ENCODE measurements at regions not wholly inside any gene's neighbourhood (a gene's known extent, or its start where the extent isn't known, plus 50 kb on each side); places are given as distances from the start of the nearest gene placed in this dataset.
"Not testable (repeated sequence)": the region's sequence is repeated elsewhere in the genome, so short reads cannot be mapped to it uniquely, and the experiment has no call there.

DNA sequence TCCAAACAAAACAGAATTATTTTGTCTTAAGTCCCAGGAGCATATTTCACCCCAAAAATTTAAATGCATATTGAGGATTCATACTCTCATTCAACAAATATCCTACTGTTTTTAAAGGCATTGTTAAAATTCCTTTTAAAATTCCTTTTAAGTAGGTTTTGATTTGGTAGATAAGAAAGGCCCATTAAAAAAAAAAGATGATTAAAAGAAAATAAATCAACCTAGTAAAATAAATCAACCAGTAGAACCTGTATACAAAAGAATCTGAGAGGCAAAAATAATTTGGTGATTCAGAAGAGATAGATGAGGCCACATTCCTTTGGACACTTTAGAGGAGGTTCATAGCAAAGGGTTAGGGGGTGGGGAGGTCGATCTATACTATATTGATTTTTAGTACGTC is 585.3 kb upstream of the TLE4 start:
- DNase-seq (ENCODE audit: low read depth in 1 of 2, low spot score in 1 of 2): no peak
- H3K27ac ChIP-seq: no peak overlapping the region
- H3K9me3 ChIP-seq: peaks cover 19% of the 10 kb centered on the region
- POLR2A ChIA-PET: no interaction called here
- H3K4me3 ChIP-seq: no peak overlapping the region
- no peak overlapping the region for H3K4me2 ChIP-seq
- CTCF ChIA-PET: no interaction called here
- ATAC-seq: no peak
- 82% methylated on average over 2 of the region's 2 CpGs for WGBS (ENCODE audit: missing lambda C conversion rate)
- FAIRE-seq: peak; percentile 61
- TF ChIP-seq, protein P1, sequence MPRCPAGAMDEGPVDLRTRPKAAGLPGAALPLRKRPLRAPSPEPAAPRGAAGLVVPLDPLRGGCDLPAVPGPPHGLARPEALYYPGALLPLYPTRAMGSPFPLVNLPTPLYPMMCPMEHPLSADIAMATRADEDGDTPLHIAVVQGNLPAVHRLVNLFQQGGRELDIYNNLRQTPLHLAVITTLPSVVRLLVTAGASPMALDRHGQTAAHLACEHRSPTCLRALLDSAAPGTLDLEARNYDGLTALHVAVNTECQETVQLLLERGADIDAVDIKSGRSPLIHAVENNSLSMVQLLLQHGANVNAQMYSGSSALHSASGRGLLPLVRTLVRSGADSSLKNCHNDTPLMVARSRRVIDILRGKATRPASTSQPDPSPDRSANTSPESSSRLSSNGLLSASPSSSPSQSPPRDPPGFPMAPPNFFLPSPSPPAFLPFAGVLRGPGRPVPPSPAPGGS (IDR thresholded peaks at IDR 0.05): no peak
- TF ChIP-seq KDM5A (IDR thresholded peaks at IDR 0.05) (no peak), RARB (CRISPR knock-in tag; IDR thresholded peaks at IDR 0.05) (no peak), HOXB5 (CRISPR knock-in tag; IDR thresholded peaks at IDR 0.05) (no peak), CHD2 (IDR thresholded peaks at IDR 0.05; ENCODE audit: low read length, partially characterized antibody) (no peak), NFE2L2 (conservative IDR thresholded peaks at IDR 0.05; ENCODE audit: low read length) (no peak), NPAS2 (CRISPR knock-in tag; IDR thresholded peaks at IDR 0.05; ENCODE audit: borderline replicate concordance) (no peak), E2F6 (IDR thresholded peaks at IDR 0.05; ENCODE audit: borderline replicate concordance, low read depth) (no peak), RNF2 (IDR thresholded peaks at IDR 0.05; ENCODE audit: borderline replicate concordance, low read depth) (no peak), BHLHE40 (IDR thresholded peaks at IDR 0.05; ENCODE audit: low read depth, low read length) (no peak), RCOR1 (IDR thresholded peaks at IDR 0.05; ENCODE audit: low read depth, low read length) (no peak)
- TF ChIP-seq, protein P2, sequence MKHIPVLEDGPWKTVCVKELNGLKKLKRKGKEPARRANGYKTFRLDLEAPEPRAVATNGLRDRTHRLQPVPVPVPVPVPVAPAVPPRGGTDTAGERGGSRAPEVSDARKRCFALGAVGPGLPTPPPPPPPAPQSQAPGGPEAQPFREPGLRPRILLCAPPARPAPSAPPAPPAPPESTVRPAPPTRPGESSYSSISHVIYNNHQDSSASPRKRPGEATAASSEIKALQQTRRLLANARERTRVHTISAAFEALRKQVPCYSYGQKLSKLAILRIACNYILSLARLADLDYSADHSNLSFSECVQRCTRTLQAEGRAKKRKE (CRISPR knock-in tag; IDR thresholded peaks at IDR 0.05; ENCODE audit: low read depth): no peak
- H3K4me1 ChIP-seq: 0 out of 3 replicates have a peak, but pooled peaks cover 4% of the 10 kb centered on the region

- Histone ChIP-seq H3K9me3 (peaks cover 19% of the 10 kb centered on the region), H3K4me2 (no peak overlapping the region), H3K4me3 (no peak overlapping the region), H3K27ac (no peak overlapping the region), H3K4me1 (no peaks in the 10 kb centered on the region)
- WGBS (ENCODE audit: missing lambda C conversion rate): 88% methylated on average over 2 of the region's 2 CpGs
- DNase-seq (ENCODE audit: low read depth in 1 of 2, low spot score in 1 of 2) (no peak), FAIRE-seq (no peak), ATAC-seq (no peak)
- no peak for TF ChIP-seq MAZ (IDR thresholded peaks at IDR 0.05; ENCODE audit: borderline replicate concordance, low read depth, low read length)
- ChIA-PET POLR2A (no interaction called here), CTCF (no interaction called here)
Measured at GRCh38 chr9:78989031-78989658, 582.6 kb upstream of the TLE4 start.

DNA sequence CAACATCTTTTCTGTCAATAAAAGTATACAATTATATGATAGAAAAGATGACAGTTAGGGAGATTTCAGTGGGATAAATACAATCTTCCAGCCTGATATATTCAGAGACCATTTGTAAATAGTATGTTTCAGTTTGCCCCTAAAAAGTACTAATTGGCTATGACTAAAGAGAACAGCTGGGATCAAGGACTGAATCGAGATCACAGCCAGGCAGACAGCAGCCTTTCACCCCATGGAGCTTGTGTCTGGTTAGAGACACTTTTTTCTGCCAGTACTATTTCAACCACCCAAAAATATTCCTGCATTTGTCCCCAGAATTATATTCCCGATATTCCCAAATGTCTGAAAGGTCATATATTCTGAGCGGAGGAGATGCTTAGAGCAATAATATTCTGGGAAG is 577.3 kb upstream of the TLE4 start:
- DNase-seq (ENCODE audit: low read depth in 1 of 2, low spot score in 1 of 2) (no peak), FAIRE-seq (no peak), ATAC-seq (no peak)
- no peak overlapping the region for H3K4me3 ChIP-seq
- POLR2A ChIA-PET: no interaction called here
- TF ChIP-seq HOXB5 (CRISPR knock-in tag; IDR thresholded peaks at IDR 0.05) (no peak), NR3C1 (IDR thresholded peaks at IDR 0.05) (no peak), FOXS1 (CRISPR knock-in tag; IDR thresholded peaks at IDR 0.05) (no peak), USF2 (IDR thresholded peaks at IDR 0.05) (no peak), ESRRA (IDR thresholded peaks at IDR 0.05; ENCODE audit: borderline replicate concordance, low read length) (no peak), E2F6 (IDR thresholded peaks at IDR 0.05; ENCODE audit: borderline replicate concordance, low read depth) (no peak), FOSB (CRISPR knock-in tag; IDR thresholded peaks at IDR 0.05) (no peak), CHD2 (IDR thresholded peaks at IDR 0.05; ENCODE audit: low read length, partially characterized antibody) (no peak), RFX5 (IDR thresholded peaks at IDR 0.05) (no peak), CEBPB (IDR thresholded peaks at IDR 0.05) (no peak), CHD4 (IDR thresholded peaks at IDR 0.05; ENCODE audit: borderline replicate concordance) (no peak), POLR2AphosphoS2 (conservative IDR thresholded peaks at IDR 0.05; ENCODE audit: low read length) (no peak)
- TF ChIP-seq, protein P3, sequence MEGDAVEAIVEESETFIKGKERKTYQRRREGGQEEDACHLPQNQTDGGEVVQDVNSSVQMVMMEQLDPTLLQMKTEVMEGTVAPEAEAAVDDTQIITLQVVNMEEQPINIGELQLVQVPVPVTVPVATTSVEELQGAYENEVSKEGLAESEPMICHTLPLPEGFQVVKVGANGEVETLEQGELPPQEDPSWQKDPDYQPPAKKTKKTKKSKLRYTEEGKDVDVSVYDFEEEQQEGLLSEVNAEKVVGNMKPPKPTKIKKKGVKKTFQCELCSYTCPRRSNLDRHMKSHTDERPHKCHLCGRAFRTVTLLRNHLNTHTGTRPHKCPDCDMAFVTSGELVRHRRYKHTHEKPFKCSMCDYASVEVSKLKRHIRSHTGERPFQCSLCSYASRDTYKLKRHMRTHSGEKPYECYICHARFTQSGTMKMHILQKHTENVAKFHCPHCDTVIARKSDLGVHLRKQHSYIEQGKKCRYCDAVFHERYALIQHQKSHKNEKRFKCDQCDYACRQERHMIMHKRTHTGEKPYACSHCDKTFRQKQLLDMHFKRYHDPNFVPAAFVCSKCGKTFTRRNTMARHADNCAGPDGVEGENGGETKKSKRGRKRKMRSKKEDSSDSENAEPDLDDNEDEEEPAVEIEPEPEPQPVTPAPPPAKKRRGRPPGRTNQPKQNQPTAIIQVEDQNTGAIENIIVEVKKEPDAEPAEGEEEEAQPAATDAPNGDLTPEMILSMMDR (IDR thresholded peaks at IDR 0.05): no peak
- CTCF ChIA-PET: no interaction called here
- 84% methylated on average over 3 of the region's 3 CpGs for WGBS (ENCODE audit: missing lambda C conversion rate)
- no peak overlapping the region for H3K27ac ChIP-seq
- H3K4me2 ChIP-seq: no peak overlapping the region
- H3K9me3 ChIP-seq: no peaks in the 10 kb centered on the region
- no peaks in the 10 kb centered on the region for H3K4me1 ChIP-seq

GRCh38 chr9:78994974-78995373 is 576.8 kb upstream of the TLE4 start:
- FAIRE-seq, CTCF ChIA-PET, ATAC-seq: not testable (repeated sequence)

More at GRCh38 chr9:78994974-78995373, 576.8 kb upstream of the TLE4 start:
- H3K9me3 ChIP-seq; H3K27ac ChIP-seq; H3K4me3 ChIP-seq; POLR2A ChIA-PET; DNase-seq (ENCODE audit: low read depth in 1 of 2, low spot score in 1 of 2); H3K4me1 ChIP-seq; H3K4me2 ChIP-seq: not testable (repeated sequence)
- WGBS (ENCODE audit: missing lambda C conversion rate): 92% methylated on average over 2 of the region's 2 CpGs
